GM12865 (cell line): ENCODE measurements at regions not wholly inside any gene's neighbourhood (a gene's known extent, or its start where the extent isn't known, plus 50 kb on each side); places are given as distances from the start of the nearest gene placed in this dataset.
A peak's percentile ranks its signal among the peaks of the same experiment; 100 is the strongest.

Experiments
- DNase-seq: peaks from one replicate; pipeline ENCODE4 v3.0.0; 2010; ENCODE audit warnings: low read depth
- H3K4me3 ChIP-seq: 2 replicates; pipeline ENCODE4 v1.5.1; 2011; ENCODE audit warnings: mild to moderate bottlenecking, low read depth, low read length, control low read depth
- TF ChIP-seq, protein P1 (sequence below): IDR thresholded peaks from 2 replicates; pipeline ENCODE4 v1.5.1; 2011; ENCODE audit warnings: low read length, control low read depth, low read depth, inconsistent platforms; ENCODE audit not compliant: insufficient read depth; ENCODE audit errors: missing control alignments

DNA sequence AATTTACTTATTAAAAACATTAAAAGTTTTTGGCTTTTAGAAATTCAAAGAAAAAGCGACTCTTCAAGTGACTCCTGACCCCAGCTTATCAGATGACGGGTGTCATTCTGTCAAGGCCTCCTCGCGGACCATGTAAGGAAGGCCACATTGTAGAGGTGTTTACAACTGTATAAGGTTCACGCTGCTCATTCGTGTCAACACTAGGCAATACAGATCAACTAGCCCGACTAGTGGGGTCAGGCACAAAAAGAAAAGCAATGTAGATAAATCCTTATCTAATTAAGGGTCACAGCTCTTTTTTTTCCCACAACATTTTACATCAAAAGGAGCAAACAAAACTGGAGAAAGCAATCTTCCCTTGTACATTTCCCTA, 207.5 kb upstream of the NR2F2 start:
- TF ChIP-seq, protein P1, sequence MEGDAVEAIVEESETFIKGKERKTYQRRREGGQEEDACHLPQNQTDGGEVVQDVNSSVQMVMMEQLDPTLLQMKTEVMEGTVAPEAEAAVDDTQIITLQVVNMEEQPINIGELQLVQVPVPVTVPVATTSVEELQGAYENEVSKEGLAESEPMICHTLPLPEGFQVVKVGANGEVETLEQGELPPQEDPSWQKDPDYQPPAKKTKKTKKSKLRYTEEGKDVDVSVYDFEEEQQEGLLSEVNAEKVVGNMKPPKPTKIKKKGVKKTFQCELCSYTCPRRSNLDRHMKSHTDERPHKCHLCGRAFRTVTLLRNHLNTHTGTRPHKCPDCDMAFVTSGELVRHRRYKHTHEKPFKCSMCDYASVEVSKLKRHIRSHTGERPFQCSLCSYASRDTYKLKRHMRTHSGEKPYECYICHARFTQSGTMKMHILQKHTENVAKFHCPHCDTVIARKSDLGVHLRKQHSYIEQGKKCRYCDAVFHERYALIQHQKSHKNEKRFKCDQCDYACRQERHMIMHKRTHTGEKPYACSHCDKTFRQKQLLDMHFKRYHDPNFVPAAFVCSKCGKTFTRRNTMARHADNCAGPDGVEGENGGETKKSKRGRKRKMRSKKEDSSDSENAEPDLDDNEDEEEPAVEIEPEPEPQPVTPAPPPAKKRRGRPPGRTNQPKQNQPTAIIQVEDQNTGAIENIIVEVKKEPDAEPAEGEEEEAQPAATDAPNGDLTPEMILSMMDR, result no peak
- no peak overlapping the region for H3K4me3 ChIP-seq
- DNase-seq, result no peak

DNA sequence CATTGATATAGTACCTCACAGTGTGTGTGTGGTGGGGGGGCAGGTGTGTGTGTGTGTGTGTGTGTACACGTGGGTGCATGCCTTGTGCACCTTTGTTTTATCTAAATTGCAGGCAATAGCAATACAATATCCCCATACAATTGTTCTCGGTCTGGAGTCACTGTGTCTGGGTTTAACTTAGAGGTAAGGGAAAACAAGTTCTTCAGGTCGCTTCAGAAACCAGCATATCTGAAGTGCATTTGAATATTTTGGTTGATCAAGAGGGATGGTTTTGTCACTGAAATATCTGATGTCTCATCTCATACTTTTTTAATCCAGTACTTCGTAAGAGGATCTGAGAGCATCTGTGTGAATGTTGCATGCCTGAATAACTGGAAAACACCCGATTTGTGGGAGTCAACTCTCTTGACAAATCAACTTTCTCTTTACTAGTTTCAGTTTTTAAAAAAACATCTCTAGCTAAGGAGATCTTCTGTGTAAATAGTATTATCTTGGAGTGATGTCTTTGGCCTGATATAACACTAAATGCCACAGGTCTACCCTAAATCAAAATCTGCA, 206.8 kb upstream of the NR2F2 start:
- TF ChIP-seq, protein P1, result no peak
- DNase-seq, result peak; percentile 47
- H3K4me3 ChIP-seq, result no peak overlapping the region

DNA sequence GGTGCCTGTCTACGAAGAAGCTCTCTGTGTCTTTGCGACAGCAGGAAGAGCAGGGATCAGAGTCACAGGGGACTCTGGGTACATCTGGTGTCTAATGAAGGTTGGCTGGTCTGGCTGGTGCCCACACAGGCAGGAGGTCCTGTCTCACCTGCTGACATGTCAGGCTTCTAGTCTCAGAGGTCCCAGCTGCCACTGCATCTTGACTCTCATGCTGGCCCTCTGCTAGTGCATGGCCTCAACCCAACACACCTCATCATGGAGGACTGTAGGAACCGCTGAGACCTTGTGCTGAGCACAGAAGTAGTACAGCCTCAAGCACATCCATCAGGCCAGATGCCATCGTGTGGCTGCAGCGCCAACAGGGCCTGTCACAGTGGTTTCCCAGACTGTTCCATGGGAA, 206.1 kb upstream of the NR2F2 start:
- no peak overlapping the region for H3K4me3 ChIP-seq
- DNase-seq, result no peak
- TF ChIP-seq, protein P1, result no peak

GRCh38 chr15:96125721-96126415, 204.6 kb upstream of the NR2F2 start:
- no peak for DNase-seq
- no peak overlapping the region for H3K4me3 ChIP-seq
- TF ChIP-seq, protein P1, result no peak

DNA sequence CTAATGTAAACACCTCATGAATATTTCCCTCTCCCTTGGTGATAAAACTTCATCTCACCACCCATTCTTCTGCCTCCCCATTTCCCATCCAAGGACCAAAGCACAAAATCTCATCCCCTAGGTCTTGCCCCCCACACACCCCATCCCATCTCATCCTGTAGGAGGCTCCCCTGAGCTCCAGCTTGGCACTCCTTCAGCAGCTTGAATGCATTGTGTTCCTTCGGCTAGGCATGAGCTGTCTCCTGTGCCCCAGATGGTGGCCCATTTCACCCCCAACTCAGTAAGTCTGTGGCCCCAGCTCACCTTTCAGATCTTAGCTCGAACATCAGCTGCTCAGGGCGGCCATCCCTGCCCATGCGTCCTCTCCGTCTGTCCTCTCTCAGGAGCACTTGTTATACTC, 203.6 kb upstream of the NR2F2 start:
- TF ChIP-seq, protein P1, result no peak
- DNase-seq, result no peak
- H3K4me3 ChIP-seq, result no peak overlapping the region

GRCh38 chr15:96130734-96131133, 199.8 kb upstream of the NR2F2 start:
- no peak overlapping the region for H3K4me3 ChIP-seq
- peak; percentile 18 for DNase-seq
- TF ChIP-seq, protein P1, result no peak

DNA sequence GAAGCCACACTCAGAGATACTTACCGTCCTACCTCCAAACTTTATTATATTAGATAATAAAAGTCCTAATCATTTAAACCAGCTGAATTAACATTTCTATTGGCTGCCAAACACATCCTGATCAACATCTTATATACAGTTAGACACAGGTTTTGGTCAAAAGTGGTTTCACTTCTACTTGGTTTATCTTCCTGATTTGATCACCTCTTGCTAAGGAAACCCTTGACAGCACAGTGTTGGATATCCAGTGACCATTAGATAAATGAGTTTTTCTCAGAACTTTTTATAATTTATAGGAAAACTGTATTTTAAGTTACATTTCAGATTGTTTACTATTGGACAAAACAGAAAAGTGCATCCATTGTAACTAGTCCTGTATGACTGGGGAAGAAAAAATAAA, 198.4 kb upstream of the NR2F2 start:
- TF ChIP-seq, protein P1, result no peak
- H3K4me3 ChIP-seq, result no peak overlapping the region
- no peak for DNase-seq
